ENCODE measurements at regions not wholly inside any gene's neighbourhood (a gene's known extent, or its start where the extent isn't known, plus 50 kb on each side); places are given as distances from the start of the nearest gene placed in this dataset.

DNA sequence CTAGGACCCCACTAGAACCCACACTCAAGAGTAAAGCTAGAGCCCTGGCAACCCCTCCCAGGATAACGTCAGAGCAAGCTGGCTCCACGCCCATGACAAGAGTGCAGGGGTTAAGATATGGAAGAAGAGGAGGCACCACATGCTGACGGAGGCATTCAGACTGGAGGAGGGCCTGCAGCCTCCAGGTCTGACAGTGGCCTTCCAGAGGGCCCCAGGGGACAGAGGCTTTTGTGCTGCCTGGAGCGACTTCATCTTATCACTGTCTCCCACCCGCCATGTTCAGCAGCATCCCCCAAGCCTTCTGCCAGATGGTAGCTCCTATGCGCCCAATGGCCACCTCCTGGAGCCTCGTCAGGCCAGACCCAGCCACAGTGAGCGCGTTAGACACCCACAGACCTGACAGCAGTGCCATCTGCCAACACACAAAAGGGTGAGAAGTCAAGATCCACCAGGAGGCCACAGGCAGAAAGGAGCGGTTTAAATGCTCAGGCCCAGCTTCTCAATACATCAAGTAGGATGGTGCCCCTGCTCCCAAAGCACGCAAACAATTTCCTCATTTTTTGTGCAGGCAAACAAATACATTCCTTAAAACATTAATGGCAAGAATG, 65.8 kb downstream of the C5orf15 start:
- TF ChIP-seq, protein P1, sequence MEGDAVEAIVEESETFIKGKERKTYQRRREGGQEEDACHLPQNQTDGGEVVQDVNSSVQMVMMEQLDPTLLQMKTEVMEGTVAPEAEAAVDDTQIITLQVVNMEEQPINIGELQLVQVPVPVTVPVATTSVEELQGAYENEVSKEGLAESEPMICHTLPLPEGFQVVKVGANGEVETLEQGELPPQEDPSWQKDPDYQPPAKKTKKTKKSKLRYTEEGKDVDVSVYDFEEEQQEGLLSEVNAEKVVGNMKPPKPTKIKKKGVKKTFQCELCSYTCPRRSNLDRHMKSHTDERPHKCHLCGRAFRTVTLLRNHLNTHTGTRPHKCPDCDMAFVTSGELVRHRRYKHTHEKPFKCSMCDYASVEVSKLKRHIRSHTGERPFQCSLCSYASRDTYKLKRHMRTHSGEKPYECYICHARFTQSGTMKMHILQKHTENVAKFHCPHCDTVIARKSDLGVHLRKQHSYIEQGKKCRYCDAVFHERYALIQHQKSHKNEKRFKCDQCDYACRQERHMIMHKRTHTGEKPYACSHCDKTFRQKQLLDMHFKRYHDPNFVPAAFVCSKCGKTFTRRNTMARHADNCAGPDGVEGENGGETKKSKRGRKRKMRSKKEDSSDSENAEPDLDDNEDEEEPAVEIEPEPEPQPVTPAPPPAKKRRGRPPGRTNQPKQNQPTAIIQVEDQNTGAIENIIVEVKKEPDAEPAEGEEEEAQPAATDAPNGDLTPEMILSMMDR (IDR thresholded peaks at IDR 0.05), result no peak
- TF ChIP-seq POLR2A (IDR thresholded peaks at IDR 0.05), result no peak

Measured in testis (tissue), 2 donors.